ENCODE measurements at regions not wholly inside any gene's neighbourhood (a gene's known extent, or its start where the extent isn't known, plus 50 kb on each side); places are given as distances from the start of the nearest gene placed in this dataset.

DNA sequence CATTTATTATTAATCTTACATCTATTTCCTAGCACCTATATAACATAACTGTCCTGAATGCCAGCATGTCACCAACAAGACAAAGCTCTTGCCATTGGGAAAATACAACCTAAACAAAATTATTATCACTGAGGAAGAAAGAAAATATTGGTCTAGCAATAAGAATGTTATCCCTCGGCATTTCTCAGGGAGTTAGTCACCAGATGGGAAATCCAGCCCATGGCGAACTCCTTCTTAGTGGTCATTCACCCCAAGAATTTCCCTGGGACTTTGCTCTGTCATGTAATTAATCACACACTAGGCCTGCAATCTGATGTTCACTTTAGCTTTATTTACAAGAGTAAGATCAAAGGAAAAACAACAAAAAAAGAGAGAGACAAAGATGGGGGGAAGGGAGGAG is 56.1 kb upstream of the TAS2R1 start:
- peak; percentile 30 for DNase-seq (ENCODE audit: low spot score)

DNA sequence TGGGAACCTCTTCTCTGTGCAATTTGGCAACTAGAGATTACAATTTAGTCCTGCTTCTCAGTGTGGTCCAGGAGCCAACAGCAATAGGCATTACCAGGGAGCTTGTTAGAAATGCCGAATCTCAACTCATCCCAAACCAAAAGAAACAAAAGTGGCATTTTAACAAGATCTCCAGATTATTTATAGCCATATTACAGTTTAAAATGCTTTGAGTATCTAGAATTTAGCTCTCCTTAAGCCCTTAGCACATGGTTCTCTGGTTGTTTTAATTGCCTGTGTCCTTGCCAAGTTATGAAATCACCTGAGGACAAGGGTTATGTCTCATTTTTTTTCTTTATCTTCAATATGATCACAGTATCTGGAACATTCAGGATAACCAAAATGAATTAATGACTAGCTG is 51.6 kb upstream of the TAS2R1 start:
- no peak for DNase-seq (ENCODE audit: low spot score)

Data from H4 (cell line).